Spleen (tissue), 7 donors: ENCODE measurements at regions not wholly inside any gene's neighbourhood (a gene's known extent, or its start where the extent isn't known, plus 50 kb on each side); places are given as distances from the start of the nearest gene placed in this dataset.

Experiments used
- CTCF ChIP-seq, 11 experiments: fragments of 200-600 bp in 7 of 11; fragments of 450-650 bp in 4 of 11; sonication (generic) in 4 of 11; IDR thresholded peaks in 8 of 11; conservative IDR thresholded peaks in 3 of 11; 1 replicate in 7 of 11; 2 replicates in 4 of 11; pipeline versions ENCODE4 v1.4.0 to v1.8.0; 2016 to 2021; ENCODE audit warnings: antibody characterized with exemption in 11 of 11, inconsistent platforms in 4 of 11, mild to moderate bottlenecking in 1 of 11
- POLR2A ChIP-seq, 3 donors: fragments of 450-650 bp; IDR thresholded peaks; one replicate each; pipeline ENCODE4 v1.5.1; 2017; ENCODE audit warnings: antibody characterized with exemption in 3 of 3, mild to moderate bottlenecking in 1 of 3
- donor health status: DM: no; HTN: no; CAD: no; lungs with moderate emphysema.
- donor health status: DM: no; HTN: no; CAD: no.
- donor health status: DM: no; HTN: no; CAD: no.

- TF ChIP-seq CTCF (IDR thresholded peaks at IDR 0.05 in 8 of 11, conservative IDR thresholded peaks at IDR 0.05 in 3 of 11) = no peak
- no peak for TF ChIP-seq POLR2A (IDR thresholded peaks at IDR 0.05)
Observed at GRCh38 chr1:54487571-54488050, 60.4 kb upstream of the ACOT11 start.
